ENCODE measurements at regions not wholly inside any gene's neighbourhood (a gene's known extent, or its start where the extent isn't known, plus 50 kb on each side); places are given as distances from the start of the nearest gene placed in this dataset.

DNA sequence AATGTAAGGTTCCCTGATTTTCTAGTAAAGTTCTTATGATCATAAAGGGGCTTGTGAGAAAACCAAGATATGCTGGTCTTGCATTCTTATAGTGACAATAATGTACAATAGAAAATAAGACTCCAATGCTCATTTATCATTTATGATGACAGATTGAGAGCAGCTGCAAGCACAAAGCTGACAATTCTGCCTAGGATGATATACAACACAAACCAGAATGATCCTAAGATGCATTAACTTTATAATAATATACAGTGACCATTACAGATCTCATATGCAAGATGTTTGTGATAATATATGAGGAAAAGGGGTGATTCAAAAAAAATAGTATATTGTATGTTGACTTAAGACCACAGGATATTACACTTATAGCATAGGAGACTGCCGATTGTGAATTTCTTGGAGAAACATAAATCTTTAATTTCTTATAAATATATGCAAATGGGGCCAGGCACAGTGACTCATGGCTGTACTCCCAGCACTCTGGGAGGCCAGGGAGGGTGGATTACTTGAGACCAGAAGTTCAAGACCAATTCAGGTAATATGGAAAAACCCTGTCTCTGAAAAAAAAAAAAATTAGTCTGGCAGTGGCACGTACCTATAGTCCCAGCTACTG lies 387.0 kb downstream of the ZBBX start:
- intact Hi-C loops (cut with micrococcal nuclease), result no loop called here
- in situ Hi-C loops (cut with MboI), result no loop called here
- POLR2A ChIA-PET, result no interaction called here
- H4K20me1 ChIP-seq (replicated peaks; ENCODE audit: control insufficient read depth, insufficient read depth, low read length), result no peaks in the 10 kb centered on the region
- H3K9me3 ChIP-seq (replicated peaks; ENCODE audit: control insufficient read depth, insufficient read depth, low read depth, low read length), result no peaks in the 10 kb centered on the region
- DNase-seq (ENCODE audit: extremely low read depth in 1 of 4, low spot score in 3 of 4), result no peak
- H3K36me3 ChIP-seq (ENCODE audit: control insufficient read depth, insufficient read depth, low read length), result no peaks in the 10 kb centered on the region
- ATAC-seq, result no peak
- no peak overlapping the region for H3K9ac ChIP-seq (ENCODE audit: insufficient read depth in 1 of 2, low read depth in 2 of 2, low read length in 2 of 2)
- H3K4me1 ChIP-seq (replicated peaks in 1 of 2; ENCODE audit: control insufficient read depth in 2 of 2, insufficient read depth in 2 of 2, low read length in 2 of 2), result no peaks in the 10 kb centered on the region
- no TSS peak for BruUV-seq (replicated peaks)
- no peak overlapping the region for H3K4me3 ChIP-seq
- FAIRE-seq, result no peak
- no peak overlapping the region for H3K4me2 ChIP-seq (ENCODE audit: insufficient read depth, low read length)
- WGBS (ENCODE audit: insufficient coverage, low coverage, missing lambda C conversion rate), result 3% methylated on average over 2 of the region's 2 CpGs
- H3K9me1 ChIP-seq (ENCODE audit: control insufficient read depth, insufficient read depth, low read length), result no peaks in the 10 kb centered on the region
- no peaks in the 10 kb centered on the region for H3K79me2 ChIP-seq (ENCODE audit: control insufficient read depth, insufficient read depth, low read length)
- CTCF ChIA-PET (ENCODE audit: low intra/inter-chr PET ratio), result no interaction called here
- H3K27ac ChIP-seq (ENCODE audit: extremely low read depth, low read depth, low read length), result no peak overlapping the region
- H3K27me3 ChIP-seq (ENCODE audit: control insufficient read depth in 2 of 2, insufficient read depth in 2 of 2, low read length in 2 of 2), result no peaks in the 10 kb centered on the region
- TF ChIP-seq, protein P1, sequence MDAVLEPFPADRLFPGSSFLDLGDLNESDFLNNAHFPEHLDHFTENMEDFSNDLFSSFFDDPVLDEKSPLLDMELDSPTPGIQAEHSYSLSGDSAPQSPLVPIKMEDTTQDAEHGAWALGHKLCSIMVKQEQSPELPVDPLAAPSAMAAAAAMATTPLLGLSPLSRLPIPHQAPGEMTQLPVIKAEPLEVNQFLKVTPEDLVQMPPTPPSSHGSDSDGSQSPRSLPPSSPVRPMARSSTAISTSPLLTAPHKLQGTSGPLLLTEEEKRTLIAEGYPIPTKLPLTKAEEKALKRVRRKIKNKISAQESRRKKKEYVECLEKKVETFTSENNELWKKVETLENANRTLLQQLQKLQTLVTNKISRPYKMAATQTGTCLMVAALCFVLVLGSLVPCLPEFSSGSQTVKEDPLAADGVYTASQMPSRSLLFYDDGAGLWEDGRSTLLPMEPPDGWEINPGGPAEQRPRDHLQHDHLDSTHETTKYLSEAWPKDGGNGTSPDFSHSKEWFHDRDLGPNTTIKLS (IDR thresholded peaks at IDR 0.05; ENCODE audit: borderline replicate concordance, low read depth), result no peak
- no peak for TF ChIP-seq MAFK (IDR thresholded peaks at IDR 0.05; ENCODE audit: low read length)
- TF ChIP-seq SMARCC2 (IDR thresholded peaks at IDR 0.05; ENCODE audit: low read depth), result no peak
- TF ChIP-seq, protein P2, sequence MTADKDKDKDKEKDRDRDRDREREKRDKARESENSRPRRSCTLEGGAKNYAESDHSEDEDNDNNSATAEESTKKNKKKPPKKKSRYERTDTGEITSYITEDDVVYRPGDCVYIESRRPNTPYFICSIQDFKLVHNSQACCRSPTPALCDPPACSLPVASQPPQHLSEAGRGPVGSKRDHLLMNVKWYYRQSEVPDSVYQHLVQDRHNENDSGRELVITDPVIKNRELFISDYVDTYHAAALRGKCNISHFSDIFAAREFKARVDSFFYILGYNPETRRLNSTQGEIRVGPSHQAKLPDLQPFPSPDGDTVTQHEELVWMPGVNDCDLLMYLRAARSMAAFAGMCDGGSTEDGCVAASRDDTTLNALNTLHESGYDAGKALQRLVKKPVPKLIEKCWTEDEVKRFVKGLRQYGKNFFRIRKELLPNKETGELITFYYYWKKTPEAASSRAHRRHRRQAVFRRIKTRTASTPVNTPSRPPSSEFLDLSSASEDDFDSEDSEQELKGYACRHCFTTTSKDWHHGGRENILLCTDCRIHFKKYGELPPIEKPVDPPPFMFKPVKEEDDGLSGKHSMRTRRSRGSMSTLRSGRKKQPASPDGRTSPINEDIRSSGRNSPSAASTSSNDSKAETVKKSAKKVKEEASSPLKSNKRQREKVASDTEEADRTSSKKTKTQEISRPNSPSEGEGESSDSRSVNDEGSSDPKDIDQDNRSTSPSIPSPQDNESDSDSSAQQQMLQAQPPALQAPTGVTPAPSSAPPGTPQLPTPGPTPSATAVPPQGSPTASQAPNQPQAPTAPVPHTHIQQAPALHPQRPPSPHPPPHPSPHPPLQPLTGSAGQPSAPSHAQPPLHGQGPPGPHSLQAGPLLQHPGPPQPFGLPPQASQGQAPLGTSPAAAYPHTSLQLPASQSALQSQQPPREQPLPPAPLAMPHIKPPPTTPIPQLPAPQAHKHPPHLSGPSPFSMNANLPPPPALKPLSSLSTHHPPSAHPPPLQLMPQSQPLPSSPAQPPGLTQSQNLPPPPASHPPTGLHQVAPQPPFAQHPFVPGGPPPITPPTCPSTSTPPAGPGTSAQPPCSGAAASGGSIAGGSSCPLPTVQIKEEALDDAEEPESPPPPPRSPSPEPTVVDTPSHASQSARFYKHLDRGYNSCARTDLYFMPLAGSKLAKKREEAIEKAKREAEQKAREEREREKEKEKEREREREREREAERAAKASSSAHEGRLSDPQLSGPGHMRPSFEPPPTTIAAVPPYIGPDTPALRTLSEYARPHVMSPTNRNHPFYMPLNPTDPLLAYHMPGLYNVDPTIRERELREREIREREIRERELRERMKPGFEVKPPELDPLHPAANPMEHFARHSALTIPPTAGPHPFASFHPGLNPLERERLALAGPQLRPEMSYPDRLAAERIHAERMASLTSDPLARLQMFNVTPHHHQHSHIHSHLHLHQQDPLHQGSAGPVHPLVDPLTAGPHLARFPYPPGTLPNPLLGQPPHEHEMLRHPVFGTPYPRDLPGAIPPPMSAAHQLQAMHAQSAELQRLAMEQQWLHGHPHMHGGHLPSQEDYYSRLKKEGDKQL (CRISPR knock-in tag; IDR thresholded peaks at IDR 0.05; ENCODE audit: borderline replicate concordance), result no peak
- no peak for TF ChIP-seq KHSRP (IDR thresholded peaks at IDR 0.05)
- no peak for TF ChIP-seq MEF2D (tag; conservative IDR thresholded peaks at IDR 0.05; ENCODE audit: low read depth)
- TF ChIP-seq MTF1 (CRISPR knock-in tag; IDR thresholded peaks at IDR 0.05; ENCODE audit: borderline replicate concordance), result no peak
- TF ChIP-seq SRSF3 (IDR thresholded peaks at IDR 0.05; ENCODE audit: insufficient read depth, low read length), result no peak
- no peak overlapping the region for H2AFZ ChIP-seq (ENCODE audit: low read depth, low read length)

Measured in K562 (cell line).